ENCODE measurements at regions not wholly inside any gene's neighbourhood (a gene's known extent, or its start where the extent isn't known, plus 50 kb on each side); places are given as distances from the start of the nearest gene placed in this dataset.

GRCh38 chr2:236513956-236514355, 55.7 kb upstream of the ACKR3 start:
- Histone ChIP-seq H3K9me2 (replicated peaks; ENCODE audit: low read depth, low read length) (no peaks in the 10 kb centered on the region), H3K4me1 (ENCODE audit: insufficient read depth, low read length, poor library complexity, severe bottlenecking) (peaks cover 38% of the 10 kb centered on the region), H4K20me1 (ENCODE audit: insufficient read depth, low read length, poor library complexity, severe bottlenecking) (no peaks in the 10 kb centered on the region), H3F3A (ENCODE audit: low read depth) (no peaks in the 10 kb centered on the region), H3K36me3 (ENCODE audit: insufficient read depth, low read length) (no peaks in the 10 kb centered on the region), H2AFZ (ENCODE audit: low read length) (no peak overlapping the region), H3K79me2 (ENCODE audit: insufficient read depth, low read length) (no peaks in the 10 kb centered on the region), H3K4me3 (ENCODE audit: low read length, poor library complexity, severe bottlenecking) (no peak overlapping the region), H3K9ac (ENCODE audit: low read depth, low read length, poor library complexity, severe bottlenecking) (peak overlapping the region; percentile 57), H3K4me2 (ENCODE audit: low read depth, low read length, poor library complexity, severe bottlenecking) (no peak overlapping the region), H3K9me3 (ENCODE audit: insufficient read depth, low read depth, low read length) (no peaks in the 10 kb centered on the region), H3K27me3 (ENCODE audit: insufficient read depth, low read length, poor library complexity, severe bottlenecking) (no peaks in the 10 kb centered on the region)
- no peak for TF ChIP-seq EZH2phosphoT487 (IDR thresholded peaks at IDR 0.05; ENCODE audit: borderline replicate concordance)
- TF ChIP-seq, protein P1, sequence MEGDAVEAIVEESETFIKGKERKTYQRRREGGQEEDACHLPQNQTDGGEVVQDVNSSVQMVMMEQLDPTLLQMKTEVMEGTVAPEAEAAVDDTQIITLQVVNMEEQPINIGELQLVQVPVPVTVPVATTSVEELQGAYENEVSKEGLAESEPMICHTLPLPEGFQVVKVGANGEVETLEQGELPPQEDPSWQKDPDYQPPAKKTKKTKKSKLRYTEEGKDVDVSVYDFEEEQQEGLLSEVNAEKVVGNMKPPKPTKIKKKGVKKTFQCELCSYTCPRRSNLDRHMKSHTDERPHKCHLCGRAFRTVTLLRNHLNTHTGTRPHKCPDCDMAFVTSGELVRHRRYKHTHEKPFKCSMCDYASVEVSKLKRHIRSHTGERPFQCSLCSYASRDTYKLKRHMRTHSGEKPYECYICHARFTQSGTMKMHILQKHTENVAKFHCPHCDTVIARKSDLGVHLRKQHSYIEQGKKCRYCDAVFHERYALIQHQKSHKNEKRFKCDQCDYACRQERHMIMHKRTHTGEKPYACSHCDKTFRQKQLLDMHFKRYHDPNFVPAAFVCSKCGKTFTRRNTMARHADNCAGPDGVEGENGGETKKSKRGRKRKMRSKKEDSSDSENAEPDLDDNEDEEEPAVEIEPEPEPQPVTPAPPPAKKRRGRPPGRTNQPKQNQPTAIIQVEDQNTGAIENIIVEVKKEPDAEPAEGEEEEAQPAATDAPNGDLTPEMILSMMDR (conservative IDR thresholded peaks at IDR 0.05; ENCODE audit: low read length) = no peak

GRCh38 chr2:236516708-236517107, 52.9 kb upstream of the ACKR3 start:
- H3K9me2 ChIP-seq (replicated peaks; ENCODE audit: low read depth, low read length) = no peaks in the 10 kb centered on the region
- H3F3A ChIP-seq (ENCODE audit: low read depth) = no peaks in the 10 kb centered on the region
- no peaks in the 10 kb centered on the region for H3K27me3 ChIP-seq (ENCODE audit: insufficient read depth, low read length, poor library complexity, severe bottlenecking)
- H3K9me3 ChIP-seq (ENCODE audit: insufficient read depth, low read depth, low read length) = no peaks in the 10 kb centered on the region
- H3K4me1 ChIP-seq (ENCODE audit: insufficient read depth, low read length, poor library complexity, severe bottlenecking) = peaks cover 32% of the 10 kb centered on the region
- H2AFZ ChIP-seq (ENCODE audit: low read length) = no peak overlapping the region
- H3K9ac ChIP-seq (ENCODE audit: low read depth, low read length, poor library complexity, severe bottlenecking) = no peak overlapping the region
- no peak overlapping the region for H3K4me3 ChIP-seq (ENCODE audit: low read length, poor library complexity, severe bottlenecking)
- H3K4me2 ChIP-seq (ENCODE audit: low read depth, low read length, poor library complexity, severe bottlenecking) = no peak overlapping the region
- no peak for TF ChIP-seq EZH2phosphoT487 (IDR thresholded peaks at IDR 0.05; ENCODE audit: borderline replicate concordance)
- TF ChIP-seq, protein P1 (conservative IDR thresholded peaks at IDR 0.05; ENCODE audit: low read length) = no peak
- H3K36me3 ChIP-seq (ENCODE audit: insufficient read depth, low read length) = no peaks in the 10 kb centered on the region
- no peaks in the 10 kb centered on the region for H4K20me1 ChIP-seq (ENCODE audit: insufficient read depth, low read length, poor library complexity, severe bottlenecking)
- H3K79me2 ChIP-seq (ENCODE audit: insufficient read depth, low read length) = no peaks in the 10 kb centered on the region

DNA sequence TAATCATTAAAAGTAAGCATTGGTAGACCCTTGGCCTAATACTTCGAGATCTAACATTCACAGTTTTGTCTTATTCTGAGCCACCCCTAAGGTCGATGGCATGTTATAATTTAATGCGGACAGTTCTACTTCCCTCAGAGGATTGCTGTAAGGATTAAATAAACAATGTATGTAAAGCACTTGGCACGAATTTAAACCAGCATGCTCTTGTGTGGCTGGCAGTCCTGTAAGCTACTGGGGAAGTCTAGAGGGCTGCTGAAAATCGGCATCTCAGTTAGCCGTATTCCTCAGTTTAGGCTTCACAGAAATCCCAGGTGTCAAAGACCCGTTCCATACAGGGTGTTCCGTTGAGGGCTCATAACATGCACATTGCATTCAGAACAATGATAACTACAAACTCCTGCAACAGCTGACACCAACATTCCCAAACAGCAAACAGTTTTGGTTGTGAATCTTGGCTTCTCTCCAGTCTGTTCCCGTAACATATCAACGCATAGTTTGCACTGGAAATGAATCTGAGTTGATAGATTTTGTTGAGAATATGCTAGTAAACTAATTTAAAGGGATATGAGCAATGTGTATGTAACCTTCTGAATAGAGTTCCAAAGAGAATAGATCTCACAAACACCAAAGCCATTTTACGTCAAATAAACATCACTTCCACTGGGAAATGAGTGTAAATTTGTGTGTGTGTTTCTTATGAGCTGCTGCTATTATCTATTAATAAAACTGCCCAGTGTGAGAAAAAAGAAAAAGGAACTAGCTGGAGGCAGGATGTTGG, 52.2 kb upstream of the ACKR3 start:
- Histone ChIP-seq H2AFZ (ENCODE audit: low read length) (0 out of 2 replicates have a peak overlapping the region, but pooled peaks have one; percentile 10), H3K79me2 (ENCODE audit: insufficient read depth, low read length) (no peaks in the 10 kb centered on the region), H3K9me3 (ENCODE audit: insufficient read depth, low read depth, low read length) (no peaks in the 10 kb centered on the region), H3K9ac (ENCODE audit: low read depth, low read length, poor library complexity, severe bottlenecking) (peak overlapping the region; percentile 25), H3K27me3 (ENCODE audit: insufficient read depth, low read length, poor library complexity, severe bottlenecking) (no peaks in the 10 kb centered on the region), H3K36me3 (ENCODE audit: insufficient read depth, low read length) (no peaks in the 10 kb centered on the region), H3F3A (ENCODE audit: low read depth) (no peaks in the 10 kb centered on the region), H3K4me2 (ENCODE audit: low read depth, low read length, poor library complexity, severe bottlenecking) (no peak overlapping the region), H3K4me3 (ENCODE audit: low read length, poor library complexity, severe bottlenecking) (no peak overlapping the region), H3K4me1 (ENCODE audit: insufficient read depth, low read length, poor library complexity, severe bottlenecking) (peaks cover 30% of the 10 kb centered on the region), H3K9me2 (replicated peaks; ENCODE audit: low read depth, low read length) (no peaks in the 10 kb centered on the region), H4K20me1 (ENCODE audit: insufficient read depth, low read length, poor library complexity, severe bottlenecking) (no peaks in the 10 kb centered on the region)
- TF ChIP-seq, protein P1 (conservative IDR thresholded peaks at IDR 0.05; ENCODE audit: low read length) = no peak
- no peak for TF ChIP-seq EZH2phosphoT487 (IDR thresholded peaks at IDR 0.05; ENCODE audit: borderline replicate concordance)
